ENCODE measurements at regions not wholly inside any gene's neighbourhood (a gene's known extent, or its start where the extent isn't known, plus 50 kb on each side); places are given as distances from the start of the nearest gene placed in this dataset.

DNA sequence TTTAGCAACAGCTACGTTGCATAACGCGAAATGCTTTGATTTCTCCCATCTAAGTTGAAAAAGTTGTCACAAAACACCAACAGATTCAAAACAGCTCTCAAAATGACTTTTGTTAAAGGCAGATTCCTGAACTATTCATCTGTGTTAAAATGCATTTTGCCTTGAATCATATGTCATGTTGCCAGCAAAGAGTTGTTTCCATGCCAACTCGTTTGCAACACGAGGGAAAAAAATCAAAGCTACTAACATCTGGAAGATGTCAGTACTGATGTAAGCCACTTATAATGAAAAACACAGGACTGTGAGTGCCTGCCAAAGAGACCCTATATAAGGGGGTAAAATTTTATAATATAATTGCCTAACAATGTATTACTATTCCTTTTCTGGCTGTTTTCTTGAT is 182.7 kb upstream of the PTBP2 start:
- Histone ChIP-seq H3K27ac (replicated peaks) (no peak overlapping the region), H3K27me3 (ENCODE audit: insufficient read depth, poor library complexity, severe bottlenecking) (no peaks in the 10 kb centered on the region), H3K4me3 (replicated peaks; ENCODE audit: insufficient read depth, low read length) (no peak overlapping the region)
- DNase-seq (ENCODE audit: low read depth in 1 of 2, low spot score in 1 of 2): no peak
- TF ChIP-seq GABPA (IDR thresholded peaks at IDR 0.05; ENCODE audit: low read depth): no peak
- TF ChIP-seq, protein P1, sequence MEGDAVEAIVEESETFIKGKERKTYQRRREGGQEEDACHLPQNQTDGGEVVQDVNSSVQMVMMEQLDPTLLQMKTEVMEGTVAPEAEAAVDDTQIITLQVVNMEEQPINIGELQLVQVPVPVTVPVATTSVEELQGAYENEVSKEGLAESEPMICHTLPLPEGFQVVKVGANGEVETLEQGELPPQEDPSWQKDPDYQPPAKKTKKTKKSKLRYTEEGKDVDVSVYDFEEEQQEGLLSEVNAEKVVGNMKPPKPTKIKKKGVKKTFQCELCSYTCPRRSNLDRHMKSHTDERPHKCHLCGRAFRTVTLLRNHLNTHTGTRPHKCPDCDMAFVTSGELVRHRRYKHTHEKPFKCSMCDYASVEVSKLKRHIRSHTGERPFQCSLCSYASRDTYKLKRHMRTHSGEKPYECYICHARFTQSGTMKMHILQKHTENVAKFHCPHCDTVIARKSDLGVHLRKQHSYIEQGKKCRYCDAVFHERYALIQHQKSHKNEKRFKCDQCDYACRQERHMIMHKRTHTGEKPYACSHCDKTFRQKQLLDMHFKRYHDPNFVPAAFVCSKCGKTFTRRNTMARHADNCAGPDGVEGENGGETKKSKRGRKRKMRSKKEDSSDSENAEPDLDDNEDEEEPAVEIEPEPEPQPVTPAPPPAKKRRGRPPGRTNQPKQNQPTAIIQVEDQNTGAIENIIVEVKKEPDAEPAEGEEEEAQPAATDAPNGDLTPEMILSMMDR (IDR thresholded peaks at IDR 0.05; ENCODE audit: insufficient read depth, low read length): no peak
- TF ChIP-seq POLR2AphosphoS5 (IDR thresholded peaks at IDR 0.05; ENCODE audit: low read depth): no peak
- no peak for TF ChIP-seq SPI1 (IDR thresholded peaks at IDR 0.05; ENCODE audit: borderline replicate concordance, low read depth)
- TF ChIP-seq, protein P2, sequence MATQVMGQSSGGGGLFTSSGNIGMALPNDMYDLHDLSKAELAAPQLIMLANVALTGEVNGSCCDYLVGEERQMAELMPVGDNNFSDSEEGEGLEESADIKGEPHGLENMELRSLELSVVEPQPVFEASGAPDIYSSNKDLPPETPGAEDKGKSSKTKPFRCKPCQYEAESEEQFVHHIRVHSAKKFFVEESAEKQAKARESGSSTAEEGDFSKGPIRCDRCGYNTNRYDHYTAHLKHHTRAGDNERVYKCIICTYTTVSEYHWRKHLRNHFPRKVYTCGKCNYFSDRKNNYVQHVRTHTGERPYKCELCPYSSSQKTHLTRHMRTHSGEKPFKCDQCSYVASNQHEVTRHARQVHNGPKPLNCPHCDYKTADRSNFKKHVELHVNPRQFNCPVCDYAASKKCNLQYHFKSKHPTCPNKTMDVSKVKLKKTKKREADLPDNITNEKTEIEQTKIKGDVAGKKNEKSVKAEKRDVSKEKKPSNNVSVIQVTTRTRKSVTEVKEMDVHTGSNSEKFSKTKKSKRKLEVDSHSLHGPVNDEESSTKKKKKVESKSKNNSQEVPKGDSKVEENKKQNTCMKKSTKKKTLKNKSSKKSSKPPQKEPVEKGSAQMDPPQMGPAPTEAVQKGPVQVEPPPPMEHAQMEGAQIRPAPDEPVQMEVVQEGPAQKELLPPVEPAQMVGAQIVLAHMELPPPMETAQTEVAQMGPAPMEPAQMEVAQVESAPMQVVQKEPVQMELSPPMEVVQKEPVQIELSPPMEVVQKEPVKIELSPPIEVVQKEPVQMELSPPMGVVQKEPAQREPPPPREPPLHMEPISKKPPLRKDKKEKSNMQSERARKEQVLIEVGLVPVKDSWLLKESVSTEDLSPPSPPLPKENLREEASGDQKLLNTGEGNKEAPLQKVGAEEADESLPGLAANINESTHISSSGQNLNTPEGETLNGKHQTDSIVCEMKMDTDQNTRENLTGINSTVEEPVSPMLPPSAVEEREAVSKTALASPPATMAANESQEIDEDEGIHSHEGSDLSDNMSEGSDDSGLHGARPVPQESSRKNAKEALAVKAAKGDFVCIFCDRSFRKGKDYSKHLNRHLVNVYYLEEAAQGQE (IDR thresholded peaks at IDR 0.05; ENCODE audit: insufficient replicate concordance, low read depth): no peak

DNA sequence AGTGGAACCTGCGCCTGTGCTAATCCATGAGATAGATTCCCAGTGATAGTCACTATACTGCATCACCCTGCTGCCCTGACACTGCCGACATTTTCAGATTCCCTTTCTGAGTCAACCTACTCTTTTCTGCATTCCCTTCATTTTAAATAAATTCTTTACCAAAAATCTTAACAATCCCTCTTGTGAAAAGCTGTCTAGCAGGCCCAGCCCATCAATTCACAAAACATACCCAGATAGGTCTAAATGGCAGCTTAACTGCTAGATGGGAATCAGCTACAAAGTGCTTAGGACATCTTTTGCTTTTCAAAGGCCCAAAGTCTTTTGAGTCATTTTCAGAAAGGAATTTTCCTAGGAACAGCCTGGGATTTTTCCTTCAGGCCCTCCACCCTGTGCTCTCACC is 180.1 kb upstream of the PTBP2 start:
- H3K27me3 ChIP-seq (ENCODE audit: insufficient read depth, poor library complexity, severe bottlenecking): no peaks in the 10 kb centered on the region
- TF ChIP-seq, protein P2 (IDR thresholded peaks at IDR 0.05; ENCODE audit: insufficient replicate concordance, low read depth): no peak
- TF ChIP-seq GABPA (IDR thresholded peaks at IDR 0.05; ENCODE audit: low read depth) (no peak), POLR2AphosphoS5 (IDR thresholded peaks at IDR 0.05; ENCODE audit: low read depth) (no peak), SPI1 (IDR thresholded peaks at IDR 0.05; ENCODE audit: borderline replicate concordance, low read depth) (no peak)
- TF ChIP-seq, protein P1 (IDR thresholded peaks at IDR 0.05; ENCODE audit: insufficient read depth, low read length): no peak

DNA sequence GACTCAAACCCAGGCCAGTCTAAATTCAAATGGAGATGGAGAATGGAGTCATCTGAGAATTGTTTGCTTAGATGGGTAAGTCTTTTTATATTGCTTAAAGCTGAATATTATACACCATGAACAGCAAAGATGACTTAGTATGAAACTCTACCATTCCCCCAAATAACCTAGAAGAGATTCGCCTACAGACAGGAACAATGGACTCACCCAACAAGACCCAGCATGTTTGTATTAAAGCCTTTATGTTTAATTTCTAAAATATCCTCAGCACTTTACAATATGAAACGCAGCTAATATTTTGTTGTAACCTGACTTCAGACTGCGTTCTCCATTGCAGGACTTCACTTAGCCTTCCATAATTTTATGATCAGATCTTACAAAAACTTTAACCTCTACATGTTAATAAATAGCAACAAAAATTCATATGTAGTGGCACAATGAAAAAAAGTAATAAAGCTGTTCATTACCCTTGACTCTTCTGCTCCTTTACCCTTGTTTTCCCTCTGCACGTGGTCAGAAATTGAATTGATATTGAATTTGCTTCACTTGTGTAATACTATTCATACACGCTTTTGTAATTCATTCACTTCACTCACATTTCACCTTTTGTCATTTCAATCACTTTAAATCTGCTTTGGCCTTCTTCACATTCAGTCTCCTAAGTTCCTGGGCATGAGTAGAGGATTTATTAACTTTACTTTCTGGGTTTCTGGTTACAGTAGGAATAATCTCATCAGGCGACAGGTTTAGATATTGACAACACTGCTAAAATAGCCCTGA is 177.3 kb upstream of the PTBP2 start:
- Histone ChIP-seq H3K27ac (replicated peaks) (peak overlapping the region; percentile 9; the same call in 1 of the 2 replicates), H3K4me3 (replicated peaks; ENCODE audit: insufficient read depth, low read length) (no peak overlapping the region), H3K27me3 (ENCODE audit: insufficient read depth, poor library complexity, severe bottlenecking) (no peaks in the 10 kb centered on the region)
- no peak for DNase-seq (ENCODE audit: low read depth in 1 of 2, low spot score in 1 of 2)
- TF ChIP-seq GABPA (IDR thresholded peaks at IDR 0.05; ENCODE audit: low read depth): no peak
- TF ChIP-seq, protein P2 (IDR thresholded peaks at IDR 0.05; ENCODE audit: insufficient replicate concordance, low read depth): no peak
- TF ChIP-seq, protein P1 (IDR thresholded peaks at IDR 0.05; ENCODE audit: insufficient read depth, low read length): no peak
- TF ChIP-seq SPI1 (IDR thresholded peaks at IDR 0.05; ENCODE audit: borderline replicate concordance, low read depth): no peak
- no peak for TF ChIP-seq POLR2AphosphoS5 (IDR thresholded peaks at IDR 0.05; ENCODE audit: low read depth)

More for the DNA sequence above, 180.1 kb upstream of the PTBP2 start:
- no peak for DNase-seq (ENCODE audit: low read depth in 1 of 2, low spot score in 1 of 2)
- Histone ChIP-seq H3K27ac (replicated peaks) (no peak overlapping the region), H3K4me3 (replicated peaks; ENCODE audit: insufficient read depth, low read length) (no peak overlapping the region)
